GM18520 (cell line): ENCODE measurements at regions not wholly inside any gene's neighbourhood (a gene's known extent, or its start where the extent isn't known, plus 50 kb on each side); places are given as distances from the start of the nearest gene placed in this dataset.
"Not testable (repeated sequence)": the region's sequence is repeated elsewhere in the genome, so short reads cannot be mapped to it uniquely, and the experiment has no call there.

Source experiments
- ATAC-seq: cut with Tn5 transposase; IDR thresholded peaks from one replicate; pipeline ENCODE4 v1.9.1; 2021; ENCODE audit not compliant: unreplicated experiment

DNA sequence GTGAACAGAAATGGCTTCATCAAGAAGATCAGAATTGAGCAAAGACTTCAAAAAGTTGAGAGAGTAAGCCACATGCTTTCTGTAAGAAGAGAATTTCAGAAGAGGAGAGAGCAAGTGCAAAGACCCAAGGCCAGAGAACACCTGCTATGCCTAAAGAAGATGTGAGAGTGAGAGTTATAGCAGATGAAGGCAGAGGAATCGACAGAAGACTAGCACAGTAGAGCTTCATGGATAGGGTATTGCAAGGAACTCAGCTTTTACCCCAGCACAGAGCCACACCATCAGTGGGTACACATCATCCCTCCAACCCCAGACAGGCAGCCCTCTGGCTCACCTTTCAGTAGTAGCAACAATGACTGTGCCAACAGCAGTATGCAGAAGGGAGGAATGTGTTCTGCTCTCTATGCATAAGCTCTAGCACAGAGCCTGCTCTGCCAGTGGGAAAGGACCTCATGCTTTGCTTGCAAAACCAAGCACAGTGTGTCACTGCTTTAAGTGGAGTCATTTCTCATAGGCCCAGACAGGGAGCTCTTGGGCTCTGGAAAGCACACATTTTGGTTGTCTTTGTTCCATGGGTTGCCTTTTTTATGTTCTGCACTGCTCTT lies 318.6 kb downstream of the NAF1 start:
- no peak for ATAC-seq

- no peak for ATAC-seq
These were observed 324.9 kb downstream of the NAF1 start for GRCh38 chr4:162841753-162842152.

DNA sequence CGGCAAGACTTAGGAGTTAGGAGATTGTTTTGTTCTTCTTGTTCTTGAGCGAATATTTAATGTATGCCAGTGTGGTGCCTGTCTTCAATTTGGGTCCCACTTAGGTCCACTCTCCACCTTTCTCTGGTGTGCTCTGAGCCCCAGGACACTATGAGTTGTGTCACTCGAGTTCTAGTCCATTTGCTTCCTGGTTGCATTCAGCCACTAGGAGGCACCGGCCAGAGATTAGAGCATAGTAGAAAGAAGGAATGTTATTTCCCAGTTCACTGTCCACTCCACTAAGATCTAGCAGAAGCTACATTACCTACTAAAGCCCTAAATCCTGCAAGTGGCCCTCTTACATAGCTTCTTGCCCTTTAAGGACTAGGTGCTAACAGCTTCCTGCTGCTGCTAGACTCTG lies 326.9 kb downstream of the NAF1 start:
- no peak for ATAC-seq

- ATAC-seq, result no peak
These were observed 328.0 kb downstream of the NAF1 start for GRCh38 chr4:162838671-162839070.

DNA sequence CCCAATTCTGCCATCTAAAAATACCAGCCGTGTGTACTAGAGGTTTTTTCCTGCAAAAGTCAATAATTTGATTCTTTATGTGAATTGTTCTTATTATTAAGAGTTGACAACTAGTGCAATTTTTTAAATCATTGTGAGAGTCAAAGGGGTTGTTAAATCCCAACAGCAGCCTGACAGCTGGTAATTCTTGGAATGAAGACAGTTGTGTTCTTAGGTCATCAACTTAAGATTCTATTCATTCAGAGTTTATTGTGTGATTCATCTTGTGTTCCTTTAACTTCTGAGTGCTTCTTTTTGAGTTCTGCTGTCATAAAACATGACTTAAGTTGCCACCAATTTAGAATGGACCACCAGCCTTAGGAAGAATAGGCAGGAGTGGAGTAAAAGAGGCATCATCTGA lies 329.0 kb downstream of the NAF1 start:
- no peak for ATAC-seq

DNA sequence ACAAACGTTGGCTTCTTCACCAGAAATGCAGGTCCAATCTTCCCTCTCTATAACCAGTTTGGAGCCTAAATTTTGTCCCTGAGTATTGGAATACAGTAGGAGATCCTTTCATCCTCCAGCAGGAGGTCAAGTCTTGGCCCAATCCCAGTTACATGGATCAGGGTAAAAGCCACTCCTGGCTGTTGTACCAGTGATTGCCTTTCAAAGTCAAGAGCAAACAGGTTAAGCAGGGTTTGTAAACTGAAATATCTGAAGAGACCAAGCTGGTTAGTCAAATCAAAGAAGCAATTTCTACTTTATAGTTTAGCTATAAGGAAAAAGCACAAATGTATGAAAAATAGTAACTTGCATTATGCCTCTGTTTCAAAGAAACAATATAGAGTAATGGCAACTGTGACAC lies 329.4 kb downstream of the NAF1 start:
- no peak for ATAC-seq

DNA sequence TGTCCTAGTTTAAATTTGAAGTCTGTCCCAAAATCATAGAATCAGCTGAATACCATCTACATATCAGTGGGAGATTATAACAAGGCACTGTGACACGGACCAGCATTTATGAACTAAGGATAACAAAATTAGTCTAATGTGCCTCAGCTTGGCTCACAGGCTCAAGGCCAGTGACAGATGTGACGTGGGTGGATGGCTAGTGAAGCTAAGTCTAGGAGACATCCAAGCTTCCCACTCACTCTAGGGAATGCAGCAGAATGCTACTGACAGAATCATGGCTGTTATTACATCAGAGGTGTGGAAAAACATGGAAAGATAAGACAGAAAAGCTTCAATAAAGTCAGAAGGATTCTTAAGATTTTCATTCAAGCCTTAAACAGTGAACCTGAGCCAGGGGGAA lies 329.9 kb downstream of the NAF1 start:
- no peak for ATAC-seq

- ATAC-seq, result not testable (repeated sequence)
These were observed 330.4 kb downstream of the NAF1 start for GRCh38 chr4:162836258-162836657.

- no peak for ATAC-seq
These were observed 335.8 kb downstream of the NAF1 start for GRCh38 chr4:162830899-162831298.

- ATAC-seq, result not testable (repeated sequence)
These were observed 349.3 kb downstream of the NAF1 start for GRCh38 chr4:162817374-162817773.

DNA sequence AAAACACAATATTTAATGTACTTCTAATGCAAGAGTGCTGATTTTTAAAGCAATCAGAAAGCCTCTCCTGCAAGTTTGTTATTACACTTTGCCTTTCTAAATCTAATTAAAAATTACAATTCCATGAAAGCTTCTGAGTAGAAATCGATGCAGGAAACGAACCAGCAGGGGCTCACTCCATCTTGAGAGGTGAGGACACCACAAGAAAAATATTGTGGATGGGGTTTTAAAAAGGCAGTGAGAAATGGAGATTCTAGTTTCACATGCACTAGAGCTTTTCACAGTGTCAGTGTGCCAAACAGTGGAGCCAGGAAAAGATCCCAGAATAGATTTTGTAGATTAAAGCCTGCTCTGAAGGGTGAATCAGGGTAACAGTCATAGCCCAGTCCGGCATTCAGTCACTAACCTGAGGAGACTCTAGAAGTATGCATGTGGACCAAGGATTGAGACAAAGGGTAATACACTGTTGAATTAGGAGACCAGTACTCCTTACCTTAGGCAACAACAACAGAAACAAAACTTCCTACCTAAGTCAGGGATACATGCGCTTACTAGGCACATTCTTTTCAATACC lies 362.3 kb downstream of the NAF1 start:
- ATAC-seq, result no peak

- ATAC-seq, result no peak
These were observed 363.3 kb downstream of the NAF1 start for GRCh38 chr4:162803378-162803777.

DNA sequence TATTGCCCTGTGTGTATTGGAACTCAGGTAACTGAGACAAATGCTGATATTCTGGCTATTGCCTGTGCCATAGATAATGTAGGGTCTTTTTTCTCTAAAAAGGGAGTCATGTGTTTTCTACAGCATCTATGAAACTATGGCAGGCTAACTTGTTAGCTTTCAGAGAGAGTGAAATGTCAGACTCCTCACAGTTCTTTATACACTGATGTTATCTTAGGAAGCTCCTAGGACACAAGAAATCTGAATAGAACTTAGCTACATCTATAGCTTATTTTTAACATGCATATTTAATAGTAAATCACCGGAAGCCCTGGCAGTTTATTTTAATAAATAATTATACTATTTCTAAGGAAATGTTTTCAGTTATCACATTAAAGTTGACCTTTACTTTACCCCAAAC lies 369.6 kb downstream of the NAF1 start:
- ATAC-seq, result no peak

DNA sequence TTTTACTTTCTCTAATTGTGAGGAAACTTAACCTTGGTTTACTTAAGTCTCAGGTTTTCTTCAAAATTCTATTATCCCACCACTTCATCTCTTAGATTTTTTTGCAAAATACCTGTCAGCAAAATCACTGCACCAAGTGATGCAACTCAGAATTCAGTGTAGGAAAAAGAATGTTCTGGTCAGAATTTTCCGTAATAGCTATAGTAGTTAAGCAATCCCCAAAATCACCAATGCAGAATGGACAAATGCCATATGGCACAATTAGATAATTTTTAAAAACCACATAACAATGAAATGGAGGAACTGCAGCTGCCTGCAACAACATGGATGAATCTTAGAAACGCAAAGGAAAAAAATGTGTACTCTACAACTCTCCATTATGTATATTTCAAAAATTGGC lies 373.1 kb downstream of the NAF1 start:
- no peak for ATAC-seq

DNA sequence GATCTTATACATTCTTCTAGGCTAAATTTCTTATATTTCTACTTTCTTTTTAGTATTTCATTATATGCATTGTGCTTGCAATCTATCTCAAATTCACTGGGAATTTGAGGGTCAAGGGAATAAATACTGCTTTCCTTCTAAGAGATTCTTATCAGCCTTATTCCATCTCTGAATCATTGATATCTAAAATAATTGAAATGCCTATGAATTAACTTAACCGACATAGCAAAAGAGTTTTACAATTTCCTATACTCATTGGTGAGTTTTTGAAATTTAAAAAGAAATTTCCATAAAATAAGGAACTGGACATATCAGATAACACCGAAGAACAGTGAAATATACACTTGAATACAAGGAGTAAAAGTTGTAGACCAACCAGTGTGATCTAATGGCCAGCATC lies 373.7 kb downstream of the NAF1 start:
- ATAC-seq, result no peak

DNA sequence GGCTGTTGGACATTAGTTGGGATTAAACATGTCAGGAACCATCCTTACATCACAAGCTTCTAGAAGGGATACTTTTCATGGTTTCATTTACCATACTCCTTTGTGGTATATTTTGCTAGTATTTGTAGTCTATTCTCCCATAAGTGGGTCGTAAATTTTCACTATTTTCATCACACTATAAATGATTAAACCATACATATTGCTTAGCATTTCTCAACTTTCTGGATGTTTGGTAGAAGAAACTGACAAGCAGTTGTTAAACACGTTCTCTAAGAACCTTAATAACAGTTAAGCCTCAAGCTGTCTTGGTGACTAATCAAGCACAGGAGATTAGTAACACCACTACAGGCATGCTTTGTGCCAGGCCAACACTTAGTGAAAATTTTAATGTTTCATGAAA lies 375.5 kb downstream of the NAF1 start:
- no peak for ATAC-seq

- no peak for ATAC-seq
These were observed 379.6 kb downstream of the NAF1 start for GRCh38 chr4:162787120-162787519.

GRCh38 chr4:162782778-162783525 lies 383.7 kb downstream of the NAF1 start:
- no peak for ATAC-seq

GRCh38 chr4:162782096-162782777 lies 384.5 kb downstream of the NAF1 start:
- no peak for ATAC-seq

DNA sequence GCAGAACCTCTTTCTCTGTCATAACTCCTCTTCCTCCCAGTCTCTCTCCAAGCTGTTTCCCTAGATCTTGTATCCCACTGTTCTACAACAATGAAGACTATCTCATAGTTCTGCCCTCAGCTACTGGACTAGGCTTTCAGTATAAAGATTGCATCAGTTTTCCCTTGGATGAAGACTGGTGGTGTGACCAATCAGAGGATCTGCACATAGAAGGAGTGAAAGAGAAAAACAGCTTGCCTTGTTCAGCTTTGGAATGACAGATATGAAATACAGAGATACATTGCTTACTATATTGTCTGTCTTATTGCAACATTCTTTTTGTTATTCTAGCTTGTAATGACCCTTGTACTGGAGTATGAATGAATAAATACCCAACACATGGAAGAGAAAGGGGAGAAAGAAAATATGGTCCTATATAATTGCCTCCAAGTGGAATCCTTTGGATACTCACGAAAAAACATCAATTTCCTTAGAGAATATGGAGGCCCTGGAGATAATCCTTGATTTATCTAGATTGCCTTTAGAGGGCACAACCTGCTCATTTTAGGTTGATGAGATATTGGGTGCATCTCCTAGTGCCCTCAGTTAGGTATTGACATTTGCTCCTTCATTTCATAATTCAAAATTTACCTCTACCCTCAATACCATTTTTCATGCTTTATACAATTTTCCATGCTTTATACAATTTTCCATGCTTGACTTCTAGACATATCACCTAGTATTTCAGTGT lies 395.8 kb downstream of the NAF1 start:
- no peak for ATAC-seq

DNA sequence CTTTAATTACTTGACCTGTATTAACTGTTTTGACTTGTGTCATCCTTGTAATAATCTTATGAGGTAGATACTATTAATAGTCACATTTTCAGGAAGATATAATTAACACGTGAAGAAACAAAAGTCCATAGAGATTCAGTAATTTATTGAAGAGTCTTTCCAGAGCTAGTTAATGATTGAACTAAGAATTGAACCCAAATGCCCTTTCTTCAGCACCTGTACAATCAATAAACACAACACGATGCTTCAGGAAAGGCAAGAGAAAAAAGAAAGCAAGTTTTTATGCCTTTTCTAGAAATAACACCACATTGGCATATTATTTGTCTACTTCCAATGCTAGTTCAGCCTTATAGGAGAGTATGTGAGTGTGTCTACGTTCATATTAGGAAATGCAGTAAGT lies 399.6 kb downstream of the NAF1 start:
- no peak for ATAC-seq
